Common myeloid progenitor, CD34-positive (primary cell): ENCODE measurements at regions not wholly inside any gene's neighbourhood (a gene's known extent, or its start where the extent isn't known, plus 50 kb on each side); places are given as distances from the start of the nearest gene placed in this dataset.

Experiments used
- CTCF ChIA-PET: fragments of 350-600 bp; sonication (Branson Sonifier 250); formaldehyde crosslinking; loops from one replicate; lab custom pipeline; 2021; ENCODE audit warnings: antibody characterized with exemption; lab: Charles Lee
- POLR2A ChIA-PET: fragments of 350-600 bp; sonication (Branson Sonifier 250); formaldehyde crosslinking; loops from one replicate; lab custom pipeline; 2021; ENCODE audit warnings: antibody characterized with exemption; lab: Charles Lee
- DNase-seq, 3 donors: peaks; one replicate each; pipeline versions ENCODE4 v3.0.0 to v3.0.0-alpha.2; 2013
- H3K27ac ChIP-seq, 2 experiments: 1 replicate in 1 of 2; 2 replicates in 1 of 2; pipeline ENCODE4 v1.7.0; 2013; ENCODE audit warnings: inconsistent platforms in 2 of 2, low read length in 2 of 2, mild to moderate bottlenecking in 2 of 2, low read depth in 1 of 2, moderate library complexity in 1 of 2; ENCODE audit not compliant: severe bottlenecking in 2 of 2, insufficient read depth in 1 of 2, poor library complexity in 1 of 2
- H3K27me3 ChIP-seq, 5 experiments: replicated peaks in 2 of 5; 1 replicate in 3 of 5; 2 replicates in 2 of 5; pipeline versions ENCODE4 v1.6.1 to v1.7.0; 2013; ENCODE audit warnings: low read length in 4 of 5, mild to moderate bottlenecking in 2 of 5, moderate library complexity in 2 of 5, inconsistent platforms in 1 of 5; ENCODE audit not compliant: insufficient read depth in 5 of 5, control insufficient read depth in 4 of 5
- H3K36me3 ChIP-seq, 4 experiments: 1 replicate in 2 of 4; 2 replicates in 2 of 4; pipeline versions ENCODE4 v1.6.1 to v1.7.0; 2013; ENCODE audit warnings: low read length in 3 of 4, control low read depth in 1 of 4, mild to moderate bottlenecking in 1 of 4; ENCODE audit not compliant: control insufficient read depth in 4 of 4, insufficient read depth in 4 of 4
- H3K4me1 ChIP-seq, 4 experiments: 1 replicate in 3 of 4; 2 replicates in 1 of 4; pipeline versions ENCODE4 v1.6.1 to v1.7.1; 2013; ENCODE audit warnings: low read length in 3 of 4, mild to moderate bottlenecking in 3 of 4, control low read depth in 1 of 4, inconsistent platforms in 1 of 4, moderate library complexity in 1 of 4; ENCODE audit not compliant: control insufficient read depth in 4 of 4, insufficient read depth in 4 of 4; ENCODE audit errors: control extremely low read depth in 1 of 4
- H3K4me3 ChIP-seq, 7 experiments: 1 replicate in 4 of 7; 2 replicates in 3 of 7; pipeline versions ENCODE4 v1.5.1 to v1.7.0; 2013; ENCODE audit warnings: mild to moderate bottlenecking in 7 of 7, low read length in 6 of 7, moderate library complexity in 6 of 7, inconsistent platforms in 2 of 7, low read depth in 2 of 7, control low read depth in 1 of 7; ENCODE audit not compliant: insufficient read depth in 4 of 7, control insufficient read depth in 1 of 7; ENCODE audit errors: extremely low read depth in 1 of 7
- H3K9me3 ChIP-seq, 5 experiments: 1 replicate in 4 of 5; 2 replicates in 1 of 5; pipeline versions ENCODE4 v1.6.1 to v1.7.1; 2013; ENCODE audit warnings: low read length in 4 of 5, mild to moderate bottlenecking in 2 of 5, inconsistent platforms in 1 of 5, low read depth in 1 of 5, moderate library complexity in 1 of 5; ENCODE audit not compliant: control insufficient read depth in 4 of 5, insufficient read depth in 2 of 5; ENCODE audit errors: control extremely low read depth in 1 of 5
- WGBS: methylation state at CpG from one replicate; pipeline ENCODE4 v1.1.5; 2013; ENCODE audit not compliant: insufficient coverage; 5-methylcytosine and 5-hydroxymethylcytosine counted together

GRCh38 chr12:108462686-108463085, 52.4 kb upstream of the FICD start:
- H3K36me3 ChIP-seq = no peaks in the 10 kb centered on the region

GRCh38 chr12:108461058-108461660, 53.9 kb upstream of the FICD start:
- no peaks in the 10 kb centered on the region for H3K36me3 ChIP-seq
- POLR2A ChIA-PET = no interaction called here
- H3K9me3 ChIP-seq = no peaks in the 10 kb centered on the region
- H3K4me3 ChIP-seq = no peak overlapping the region
- DNase-seq = no peak
- peaks cover 0 to 35% (median 8%) of the 10 kb centered on the region in 5 experiments for H3K27me3 ChIP-seq
- CTCF ChIA-PET = interaction anchor here (1.0 kb wide), 1 partner anchor 224 kb away, joined by 3 read pairs; no protein-coding TSS in a partner anchor
- no CpG with 5 or more reads among the region's 4 CpGs for WGBS
- H3K27ac ChIP-seq = no peak overlapping the region
- peaks cover 0 to under 1% (median 0%) of the 10 kb centered on the region in 4 experiments for H3K4me1 ChIP-seq

More at GRCh38 chr12:108462686-108463085, 52.4 kb upstream of the FICD start:
- Histone ChIP-seq H3K4me1 (no peaks in the 10 kb centered on the region), H3K27me3 (peaks cover 0 to 35% (median 8%) of the 10 kb centered on the region in 5 experiments), H3K9me3 (no peaks in the 10 kb centered on the region), H3K4me3 (no peak overlapping the region), H3K27ac (no peak overlapping the region)
- 42% methylated on average over 1 of the region's 4 CpGs for whole genome bisulfite sequencing
- no peak for DNase-seq
- POLR2A ChIA-PET = interaction anchor here (0.6 kb wide), 1 partner anchor 1159 kb away, joined by 3 read pairs; no protein-coding TSS in a partner anchor
- CTCF ChIA-PET = no interaction called here

GRCh38 chr12:108459149-108459548, 55.9 kb upstream of the FICD start:
- ChIA-PET POLR2A (no interaction called here), CTCF (interaction anchor here (0.7 to 5.7 kb wide), 3 partner anchors 13 to 227 kb away, joined by 3 to 37 read pairs (median 8); no protein-coding TSS in a partner anchor)
- Histone ChIP-seq H3K9me3 (no peaks in the 10 kb centered on the region), H3K36me3 (no peaks in the 10 kb centered on the region), H3K27me3 (peaks cover 0 to 36% (median 11%) of the 10 kb centered on the region in 5 experiments), H3K4me1 (peaks cover 0 to 7% (median 4%) of the 10 kb centered on the region in 4 experiments), H3K4me3 (no peak overlapping the region), H3K27ac (no peak overlapping the region)
- no peak for DNase-seq
- WGBS = 57% methylated on average over 3 of the region's 3 CpGs

GRCh38 chr12:108457734-108458361, 57.2 kb upstream of the FICD start:
- ChIA-PET CTCF (interaction anchor here (1.0 to 5.7 kb wide), 10 partner anchors 9 to 468 kb away, joined by 3 to 37 read pairs (median 6); no protein-coding TSS in a partner anchor), POLR2A (no interaction called here)
- peaks cover 0 to 40% (median 18%) of the 10 kb centered on the region in 5 experiments for H3K27me3 ChIP-seq
- no peaks in the 10 kb centered on the region for H3K9me3 ChIP-seq
- no peak for DNase-seq
- H3K4me3 ChIP-seq = no peak overlapping the region
- WGBS = 78% methylated on average over 6 of the region's 7 CpGs
- peaks cover 0 to 7% (median 4%) of the 10 kb centered on the region in 4 experiments for H3K4me1 ChIP-seq
- no peak overlapping the region for H3K27ac ChIP-seq
- no peaks in the 10 kb centered on the region for H3K36me3 ChIP-seq

GRCh38 chr12:108457006-108457733, 57.9 kb upstream of the FICD start:
- Histone ChIP-seq H3K27me3 (peaks cover 0 to 41% (median 16%) of the 10 kb centered on the region in 5 experiments), H3K36me3 (no peaks in the 10 kb centered on the region), H3K27ac (no peak overlapping the region), H3K4me1 (peaks cover 0 to 7% (median 4%) of the 10 kb centered on the region in 4 experiments), H3K4me3 (no peak overlapping the region), H3K9me3 (no peaks in the 10 kb centered on the region)
- POLR2A ChIA-PET = no interaction called here
- CTCF ChIA-PET = interaction anchor here (0.8 to 5.7 kb wide), 13 partner anchors 10 to 467 kb away, joined by 3 to 37 read pairs (median 5); no protein-coding TSS in a partner anchor
- DNase-seq = peak; percentile 49 to 78 (median 74)
- WGBS = 77% methylated on average over 3 of the region's 4 CpGs

GRCh38 chr12:108455706-108456105, 59.4 kb upstream of the FICD start:
- CTCF ChIA-PET = interaction anchor here (1.3 to 5.7 kb wide), 3 partner anchors 220 to 387 kb away, joined by 3 to 37 read pairs (median 3); no protein-coding TSS in a partner anchor
- POLR2A ChIA-PET = no interaction called here
- 13% methylated on average over 3 of the region's 4 CpGs for WGBS

More at GRCh38 chr12:108455706-108456105, 59.4 kb upstream of the FICD start:
- DNase-seq = peak; percentile 52 to 85 (median 83)
- Histone ChIP-seq H3K36me3 (no peaks in the 10 kb centered on the region), H3K9me3 (no peaks in the 10 kb centered on the region), H3K27me3 (peaks cover 2 to 49% (median 21%) of the 10 kb centered on the region in 5 experiments), H3K4me1 (peaks cover 0 to 7% (median 4%) of the 10 kb centered on the region in 4 experiments), H3K4me3 (no peak overlapping the region), H3K27ac (no peak overlapping the region)
